HL-60 (cell line): ENCODE measurements at regions not wholly inside any gene's neighbourhood (a gene's known extent, or its start where the extent isn't known, plus 50 kb on each side); places are given as distances from the start of the nearest gene placed in this dataset.

Source experiments
- CTCF ChIP-seq: IDR thresholded peaks from one replicate; pipeline ENCODE4 v1.5.1; 2011; ENCODE audit warnings: low read length, control low read depth, inconsistent platforms; ENCODE audit not compliant: insufficient read depth
- GABPA ChIP-seq: IDR thresholded peaks from 2 replicates; pipeline ENCODE4 v1.6.1; 2012; ENCODE audit warnings: low read depth
- POLR2AphosphoS5 ChIP-seq: IDR thresholded peaks from 2 replicates; pipeline ENCODE4 v1.6.1; 2012; ENCODE audit warnings: low read depth
- REST ChIP-seq: IDR thresholded peaks from 2 replicates; pipeline ENCODE4 v1.6.1; 2012; ENCODE audit warnings: low read depth; ENCODE audit not compliant: insufficient replicate concordance

- TF ChIP-seq CTCF (no peak), REST (no peak), GABPA (no peak), POLR2AphosphoS5 (no peak)
Observed at GRCh38 chr16:5581428-5581827, 483.8 kb upstream of the EEF2KMT start.
